ENCODE measurements at regions not wholly inside any gene's neighbourhood (a gene's known extent, or its start where the extent isn't known, plus 50 kb on each side); places are given as distances from the start of the nearest gene placed in this dataset.
"Not testable (repeated sequence)": the region's sequence is repeated elsewhere in the genome, so short reads cannot be mapped to it uniquely, and the experiment has no call there.

GRCh38 chr6:134814076-134814695 is 135.7 kb downstream of the ALDH8A1 start:
- no peak for TF ChIP-seq CTCF (IDR thresholded peaks at IDR 0.05; ENCODE audit: unreplicated experiment in 3 of 3)
- Mint-ChIP-seq H3K9me3 (peaks cover 2% of the 10 kb centered on the region), H3K4me1 (no peaks in the 10 kb centered on the region), H3K4me3 (no peak overlapping the region), H3K27me3 (ENCODE audit: low read depth) (no peaks in the 10 kb centered on the region), H3K36me3 (ENCODE audit: low read depth) (no peaks in the 10 kb centered on the region), H3K27ac (no peak overlapping the region)

- TF ChIP-seq CTCF (IDR thresholded peaks at IDR 0.05; ENCODE audit: unreplicated experiment in 3 of 3) = no peak
- Mint-ChIP-seq H3K36me3 (ENCODE audit: low read depth) (no peaks in the 10 kb centered on the region), H3K9me3 (peaks cover 2% of the 10 kb centered on the region), H3K27me3 (ENCODE audit: low read depth) (no peaks in the 10 kb centered on the region), H3K4me1 (no peaks in the 10 kb centered on the region), H3K27ac (no peak overlapping the region), H3K4me3 (no peak overlapping the region)
These were observed 136.8 kb downstream of the ALDH8A1 start for GRCh38 chr6:134813146-134813545.

- Mint-ChIP-seq H3K4me3 (no peak overlapping the region), H3K4me1 (peaks cover 14% of the 10 kb centered on the region), H3K27ac (peak overlapping the region in 1 of 3 experiments; percentile 25), H3K27me3 (ENCODE audit: low read depth) (no peaks in the 10 kb centered on the region), H3K9me3 (peaks cover 2% of the 10 kb centered on the region), H3K36me3 (ENCODE audit: low read depth) (no peaks in the 10 kb centered on the region)
- TF ChIP-seq CTCF (IDR thresholded peaks at IDR 0.05; ENCODE audit: unreplicated experiment in 3 of 3) = no peak
These were observed 139.5 kb downstream of the ALDH8A1 start for GRCh38 chr6:134810402-134810801.

GRCh38 chr6:134809130-134809529 is 140.8 kb downstream of the ALDH8A1 start:
- Mint-ChIP-seq H3K9me3 (peaks cover 2% of the 10 kb centered on the region), H3K27ac (peak overlapping the region in 2 of 3 experiments; percentile 32 to 40), H3K4me1 (peaks cover 20% of the 10 kb centered on the region), H3K36me3 (ENCODE audit: low read depth) (no peaks in the 10 kb centered on the region), H3K4me3 (no peak overlapping the region), H3K27me3 (ENCODE audit: low read depth) (no peaks in the 10 kb centered on the region)
- TF ChIP-seq CTCF (IDR thresholded peaks at IDR 0.05; ENCODE audit: unreplicated experiment in 3 of 3) = no peak

- H3K36me3 Mint-ChIP-seq (ENCODE audit: low read depth) = no peaks in the 10 kb centered on the region
- peaks cover 22% of the 10 kb centered on the region for H3K4me1 Mint-ChIP-seq
- no peak overlapping the region for H3K4me3 Mint-ChIP-seq
- H3K27me3 Mint-ChIP-seq (ENCODE audit: low read depth) = peaks cover 4% of the 10 kb centered on the region
- H3K9me3 Mint-ChIP-seq = no peaks in the 10 kb centered on the region
- no peak for TF ChIP-seq CTCF (IDR thresholded peaks at IDR 0.05; ENCODE audit: unreplicated experiment in 3 of 3)
- H3K27ac Mint-ChIP-seq = peak overlapping the region in 1 of 3 experiments; percentile 35
These were observed 143.6 kb downstream of the ALDH8A1 start for GRCh38 chr6:134806180-134806798.

GRCh38 chr6:134805168-134805567 is 144.7 kb downstream of the ALDH8A1 start:
- Mint-ChIP-seq H3K9me3 (no peaks in the 10 kb centered on the region), H3K36me3 (ENCODE audit: low read depth) (no peaks in the 10 kb centered on the region), H3K27me3 (ENCODE audit: low read depth) (peaks cover 4% of the 10 kb centered on the region), H3K4me3 (no peak overlapping the region), H3K27ac (peak overlapping the region; percentile 6 to 70 (median 52)), H3K4me1 (peaks cover 24% of the 10 kb centered on the region)
- TF ChIP-seq CTCF (IDR thresholded peaks at IDR 0.05; ENCODE audit: unreplicated experiment in 3 of 3) = no peak

GRCh38 chr6:134804311-134804710 is 145.6 kb downstream of the ALDH8A1 start:
- not testable (repeated sequence) for H3K27ac Mint-ChIP-seq; H3K27me3 Mint-ChIP-seq (ENCODE audit: low read depth); H3K9me3 Mint-ChIP-seq; H3K36me3 Mint-ChIP-seq (ENCODE audit: low read depth); H3K4me3 Mint-ChIP-seq
- H3K4me1 Mint-ChIP-seq = peaks cover 24% of the 10 kb centered on the region
